GM23338 (cell line): ENCODE measurements at regions not wholly inside any gene's neighbourhood (a gene's known extent, or its start where the extent isn't known, plus 50 kb on each side); places are given as distances from the start of the nearest gene placed in this dataset.

Experiments used
- ATAC-seq: fragments of 200-7000 bp; cut with Tn5 transposase; 3 replicates; pipeline ENCODE4 v1.9.1; 2020
- DNase-seq: peaks from one replicate; pipeline ENCODE4 v3.0.0-alpha.2; 2015; ENCODE audit warnings: low spot score
- H2AFZ ChIP-seq: fragments of 200-600 bp; sonication (generic); 2 replicates; pipeline ENCODE4 v1.8.0; 2016; ENCODE audit warnings: antibody characterized with exemption, mild to moderate bottlenecking, moderate library complexity
- H3F3A ChIP-seq: fragments of 200-600 bp; sonication (generic); replicated peaks from 2 replicates; pipeline ENCODE4 v1.8.0; 2017; ENCODE audit warnings: antibody characterized with exemption, mixed run types, low read depth
- H3K27ac ChIP-seq: fragments of 200-600 bp; sonication (generic); 2 replicates; pipeline ENCODE4 v1.6.1; 2016; ENCODE audit warnings: low read depth
- H3K27me3 ChIP-seq: fragments of 200-600 bp; sonication (generic); 2 replicates; pipeline ENCODE4 v1.8.0; 2016; ENCODE audit warnings: mild to moderate bottlenecking, mixed run types, moderate library complexity; ENCODE audit not compliant: insufficient read depth
- H3K36me3 ChIP-seq: fragments of 200-600 bp; sonication (generic); 2 replicates; pipeline ENCODE4 v1.8.0; 2016; ENCODE audit warnings: mild to moderate bottlenecking; ENCODE audit not compliant: insufficient read depth
- H3K4me1 ChIP-seq: fragments of 200-600 bp; sonication (generic); 2 replicates; pipeline ENCODE4 v1.8.0; 2016; ENCODE audit warnings: mild to moderate bottlenecking, moderate library complexity; ENCODE audit not compliant: insufficient read depth
- H3K4me2 ChIP-seq: fragments of 200-600 bp; sonication (generic); 2 replicates; pipeline ENCODE4 v1.7.1; 2017; ENCODE audit warnings: mixed run types
- H3K4me3 ChIP-seq: fragments of 200-600 bp; sonication (generic); 2 replicates; pipeline ENCODE4 v1.6.1; 2016; ENCODE audit warnings: mixed run types
- H3K79me2 ChIP-seq: fragments of 200-600 bp; sonication (generic); replicated peaks from 2 replicates; pipeline ENCODE4 v1.8.0; 2017; ENCODE audit warnings: mild to moderate bottlenecking; ENCODE audit not compliant: insufficient read depth
- H3K9me2 ChIP-seq: fragments of 200-600 bp; sonication (generic); 2 replicates; pipeline ENCODE4 v1.8.0; 2017; ENCODE audit not compliant: insufficient read depth
- H4K20me1 ChIP-seq: fragments of 200-600 bp; sonication (generic); replicated peaks from 2 replicates; pipeline ENCODE4 v1.8.0; 2017; ENCODE audit warnings: mild to moderate bottlenecking; ENCODE audit not compliant: insufficient read depth
- H3K27ac Mint-ChIP-seq: 2 replicates; pipeline ENCODE4 v1.8.0; 2020; ENCODE audit warnings: inconsistent platforms, mild to moderate bottlenecking, moderate library complexity, mixed read lengths
- H3K27me3 Mint-ChIP-seq: 3 replicates; pipeline ENCODE4 v1.8.0; 2022; ENCODE audit warnings: low read depth, mild to moderate bottlenecking, moderate library complexity, mixed read lengths, inconsistent platforms; ENCODE audit not compliant: insufficient read depth, poor library complexity
- H3K36me3 Mint-ChIP-seq: 3 replicates; pipeline ENCODE4 v1.8.0; 2021; ENCODE audit warnings: low read depth, mild to moderate bottlenecking, inconsistent platforms, moderate library complexity, mixed read lengths
- H3K4me1 Mint-ChIP-seq: 3 replicates; pipeline ENCODE4 v1.8.0; 2020; ENCODE audit warnings: mild to moderate bottlenecking, inconsistent platforms, mixed read lengths
- H3K4me3 Mint-ChIP-seq: 3 replicates; pipeline ENCODE4 v1.8.0; 2021; ENCODE audit warnings: moderate library complexity, mild to moderate bottlenecking, inconsistent platforms, mixed read lengths
- H3K9me3 Mint-ChIP-seq: 3 replicates; pipeline ENCODE4 v1.8.0; 2020; ENCODE audit warnings: moderate library complexity, mild to moderate bottlenecking, inconsistent platforms, mixed read lengths
- CREB1 ChIP-seq: fragments of 250-450 bp; sonication (Bioruptor Pico); IDR thresholded peaks from 2 replicates; pipeline ENCODE4 v1.5.0; 2020; ENCODE audit warnings: low read depth, mild to moderate bottlenecking, moderate library complexity
- CTCF ChIP-seq, 2 experiments: fragments of 200-600 bp in 1 of 2; sonication (generic) in 1 of 2; conservative IDR thresholded peaks; 2 replicates each; pipeline versions ENCODE4 v1.5.1 to v1.6.1; 2016 to 2017; ENCODE audit warnings: antibody characterized with exemption in 2 of 2, low read depth in 2 of 2, mild to moderate bottlenecking in 2 of 2, moderate library complexity in 1 of 2
- ETS1 ChIP-seq: IDR thresholded peaks from 2 replicates; pipeline ENCODE4 v1.6.1; 2016; ENCODE audit warnings: antibody characterized with exemption
- EZH2 ChIP-seq: fragments of 200-600 bp; sonication (generic); IDR thresholded peaks from one replicate; pipeline ENCODE4 v1.8.0; 2017; ENCODE audit warnings: antibody characterized with exemption, mild to moderate bottlenecking, low read depth; ENCODE audit not compliant: unreplicated experiment
- EZH2phosphoT487 ChIP-seq: fragments of 200-600 bp; sonication (generic); IDR thresholded peaks from one replicate; pipeline ENCODE4 v1.8.1; 2018; ENCODE audit warnings: antibody characterized with exemption; ENCODE audit not compliant: unreplicated experiment
- JUNB ChIP-seq: IDR thresholded peaks from one replicate; pipeline ENCODE4 v1.6.1; 2016; ENCODE audit warnings: antibody characterized with exemption; ENCODE audit not compliant: unreplicated experiment
- NANOG ChIP-seq: IDR thresholded peaks from 2 replicates; pipeline ENCODE4 v1.6.1; 2016; ENCODE audit warnings: antibody characterized with exemption, borderline replicate concordance
- POLR2AphosphoS5 ChIP-seq: IDR thresholded peaks from 2 replicates; pipeline ENCODE4 v1.6.1; 2016; ENCODE audit warnings: antibody characterized with exemption, low read depth
- REST ChIP-seq: IDR thresholded peaks from one replicate; pipeline ENCODE4 v1.6.1; 2018; ENCODE audit warnings: antibody characterized with exemption; ENCODE audit not compliant: unreplicated experiment
- STAT1 ChIP-seq: IDR thresholded peaks from one replicate; pipeline ENCODE4 v1.6.1; 2016; ENCODE audit warnings: antibody characterized with exemption; ENCODE audit not compliant: unreplicated experiment
- ZNF114 ChIP-seq: fragments of 250-450 bp; sonication (Bioruptor Pico); IDR thresholded peaks from 2 replicates; pipeline ENCODE4 v1.5.0; 2020; ENCODE audit warnings: mild to moderate bottlenecking, moderate library complexity
- ZNF331 ChIP-seq: fragments of 250-450 bp; sonication (Bioruptor Pico); IDR thresholded peaks from 2 replicates; pipeline ENCODE4 v1.5.0; 2020; ENCODE audit warnings: low read depth, mild to moderate bottlenecking, moderate library complexity
- ZNF462 ChIP-seq: fragments of 250-450 bp; sonication (Bioruptor Pico); IDR thresholded peaks from 2 replicates; pipeline ENCODE4 v1.5.0; 2020; ENCODE audit warnings: mild to moderate bottlenecking, moderate library complexity

GRCh38 chr2:37453027-37453426, 108.6 kb downstream of the QPCT start:
- TF ChIP-seq REST: no peak
- no peak for TF ChIP-seq ZNF462 (CRISPR knock-in tag)
- TF ChIP-seq POLR2AphosphoS5: no peak
- no peak for TF ChIP-seq ZNF331 (CRISPR knock-in tag)
- TF ChIP-seq JUNB: no peak
- TF ChIP-seq EZH2: no peak
- TF ChIP-seq ZNF114 (CRISPR knock-in tag): no peak
- no peak for TF ChIP-seq NANOG
- no peak for TF ChIP-seq STAT1
- no peak for TF ChIP-seq ETS1
- TF ChIP-seq CTCF (conservative IDR thresholded peaks at IDR 0.05; ENCODE audit: low read depth in 2 of 2): no peak
- no peak for TF ChIP-seq CREB1 (CRISPR knock-in tag)
- TF ChIP-seq EZH2phosphoT487: no peak
- H4K20me1 ChIP-seq: no peaks in the 10 kb centered on the region
- no peak overlapping the region for H3K27ac Mint-ChIP-seq
- no peak overlapping the region for H2AFZ ChIP-seq
- no peak overlapping the region for H3K27ac ChIP-seq
- DNase-seq (no peak), ATAC-seq (no peak)
- H3K27me3 ChIP-seq: no peaks in the 10 kb centered on the region
- H3K4me1 Mint-ChIP-seq: peaks cover 3% of the 10 kb centered on the region; the same call in 2 of the 3 replicates
- H3K4me3 Mint-ChIP-seq: no peak overlapping the region
- H3K36me3 ChIP-seq: no peaks in the 10 kb centered on the region
- H3K4me1 ChIP-seq: no peaks in the 10 kb centered on the region
- H3F3A ChIP-seq: no peaks in the 10 kb centered on the region
- no peaks in the 10 kb centered on the region; the same call in 1 of the 2 replicates for H3K9me2 ChIP-seq
- H3K27me3 Mint-ChIP-seq: no peaks in the 10 kb centered on the region
- no peak overlapping the region for H3K4me3 ChIP-seq
- no peak overlapping the region for H3K4me2 ChIP-seq
- no peaks in the 10 kb centered on the region for H3K79me2 ChIP-seq
- H3K36me3 Mint-ChIP-seq: no peaks in the 10 kb centered on the region
- no peaks in the 10 kb centered on the region for H3K9me3 Mint-ChIP-seq
